Activated T-helper 1 cell treated with Interleukin-2 at 50 U/mL for 16 hours (primary cell): ENCODE measurements at regions not wholly inside any gene's neighbourhood (a gene's known extent, or its start where the extent isn't known, plus 50 kb on each side); places are given as distances from the start of the nearest gene placed in this dataset.
"Not testable (repeated sequence)": the region's sequence is repeated elsewhere in the genome, so short reads cannot be mapped to it uniquely, and the experiment has no call there.

ENCODE experiments used
- DNase-seq: peaks from one replicate; pipeline ENCODE4 v3.0.0-alpha.2; 2020; ENCODE audit warnings: low read depth

- DNase-seq = no peak
Observed at GRCh38 chr14:95597784-95598211, 62.9 kb downstream of the GLRX5 start.

- no peak for DNase-seq
Observed at GRCh38 chr14:95601650-95602049, 66.8 kb downstream of the GLRX5 start.

- no peak for DNase-seq
Observed at GRCh38 chr14:95603415-95603814, 68.6 kb downstream of the GLRX5 start.

- DNase-seq = no peak
Observed at GRCh38 chr14:95606266-95606665, 71.4 kb downstream of the GLRX5 start.

GRCh38 chr14:95608637-95609235, 73.9 kb downstream of the GLRX5 start:
- no peak for DNase-seq

- DNase-seq = no peak
Observed at GRCh38 chr14:95609398-95609990, 74.6 kb downstream of the GLRX5 start.

GRCh38 chr14:95611293-95611880, 74.8 kb upstream of the TCL1B start:
- DNase-seq = no peak

GRCh38 chr14:95614349-95614748, 71.9 kb upstream of the TCL1B start:
- DNase-seq = no peak

GRCh38 chr14:95616745-95617144, 69.5 kb upstream of the TCL1B start:
- no peak for DNase-seq

GRCh38 chr14:95619785-95620417, 66.3 kb upstream of the TCL1B start:
- no peak for DNase-seq

- peak; percentile 6 for DNase-seq
Observed at GRCh38 chr14:95620659-95621059, 65.6 kb upstream of the TCL1B start.

- no peak for DNase-seq
Observed at GRCh38 chr14:95623195-95623594, 63.0 kb upstream of the TCL1B start.

- not testable (repeated sequence) for DNase-seq
Observed at GRCh38 chr14:95625710-95626109, 60.5 kb upstream of the TCL1B start.

- DNase-seq = no peak
Observed at GRCh38 chr14:95635051-95635450, 51.2 kb upstream of the TCL1B start.
